Gastroesophageal sphincter (tissue), 4 donors: ENCODE measurements at regions not wholly inside any gene's neighbourhood (a gene's known extent, or its start where the extent isn't known, plus 50 kb on each side); places are given as distances from the start of the nearest gene placed in this dataset.

Source experiments
- ATAC-seq: fragments of 150-250 bp; one replicate; pipeline ENCODE4 v1.9.1; 2016; ENCODE audit warnings: mild to moderate bottlenecking, moderate library complexity
- H3K27ac ChIP-seq, 4 donors: fragments of 200-600 bp; sonication (generic) in 3 of 4; 1 replicate in 3 of 4; 2 replicates in 1 of 4; pipeline ENCODE4 v1.5.1; 2016 to 2019
- H3K27me3 ChIP-seq: fragments of 200-600 bp; sonication (generic); one replicate; pipeline ENCODE4 v1.5.1; 2019
- H3K36me3 ChIP-seq, 2 donors: fragments of 200-600 bp; sonication (generic); one replicate each; pipeline ENCODE4 v1.5.1; 2019; ENCODE audit warnings: control low read depth in 1 of 2
- H3K4me1 ChIP-seq, 3 donors: fragments of 200-600 bp; sonication (generic); 1 replicate in 2 of 3; 2 replicates in 1 of 3; pipeline ENCODE4 v1.5.1; 2016 to 2019; ENCODE audit warnings: control low read depth in 2 of 3
- H3K4me3 ChIP-seq, 2 donors: fragments of 200-600 bp; sonication (generic); one replicate each; pipeline ENCODE4 v1.5.1; 2019; ENCODE audit warnings: mild to moderate bottlenecking in 1 of 2, moderate library complexity in 1 of 2
- H3K9me3 ChIP-seq, 3 donors: fragments of 200-600 bp; sonication (generic); one replicate each; pipeline ENCODE4 v1.5.1; 2017 to 2019; ENCODE audit warnings: control low read depth in 2 of 3
- EP300 ChIP-seq: sonication (generic); formaldehyde crosslinking; IDR thresholded peaks from one replicate; pipeline ENCODE4 v1.6.1; 2017; ENCODE audit warnings: antibody characterized with exemption, mild to moderate bottlenecking
- POLR2A ChIP-seq, 2 donors: fragments of 450-650 bp; IDR thresholded peaks; one replicate each; pipeline ENCODE4 v1.6.1; 2017; ENCODE audit warnings: antibody characterized with exemption in 2 of 2, mild to moderate bottlenecking in 2 of 2, moderate library complexity in 1 of 2
- POLR2AphosphoS5 ChIP-seq: sonication (generic); formaldehyde crosslinking; IDR thresholded peaks from one replicate; pipeline ENCODE4 v1.6.1; 2017; ENCODE audit warnings: antibody characterized with exemption
- whole genome bisulfite sequencing, 2 donors: methylation state at CpG; one replicate each; pipeline ENCODE4 v1.1.5; 2018; ENCODE audit warnings: low coverage in 1 of 2; 5-methylcytosine and 5-hydroxymethylcytosine counted together
- TF ChIP-seq, protein P1 (sequence below), 4 experiments: fragments of 200-600 bp in 2 of 4; fragments of 450-650 bp in 2 of 4; sonication (generic) in 1 of 4; IDR thresholded peaks; one replicate each; pipeline ENCODE4 v1.5.1; 2017 to 2019; ENCODE audit warnings: antibody characterized with exemption in 4 of 4, mild to moderate bottlenecking in 2 of 4, moderate library complexity in 2 of 4

DNA sequence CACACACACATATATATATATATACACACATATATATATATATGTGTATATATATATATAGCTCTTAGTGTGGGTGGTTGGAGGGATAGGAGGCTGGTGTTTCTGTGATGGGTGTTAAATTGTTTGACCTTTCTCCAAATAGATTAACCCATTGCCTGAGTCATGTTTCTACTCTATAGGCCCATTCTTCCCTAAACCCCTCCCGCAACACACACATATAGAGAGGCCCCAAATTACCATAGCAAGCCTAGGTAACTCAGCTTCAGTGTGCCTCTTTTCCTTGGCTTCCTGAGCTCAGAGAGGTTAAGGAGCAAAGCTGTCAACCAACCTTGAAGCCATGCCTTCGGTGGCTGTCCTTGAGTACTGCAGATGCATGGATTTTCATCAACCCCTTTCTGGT is 98.7 kb upstream of the ADO start:
- 83 to 100% methylated on average over 1 to 2 of the region's 2 CpGs for WGBS, 2 donors
- no peak for TF ChIP-seq POLR2AphosphoS5
- TF ChIP-seq, protein P1, sequence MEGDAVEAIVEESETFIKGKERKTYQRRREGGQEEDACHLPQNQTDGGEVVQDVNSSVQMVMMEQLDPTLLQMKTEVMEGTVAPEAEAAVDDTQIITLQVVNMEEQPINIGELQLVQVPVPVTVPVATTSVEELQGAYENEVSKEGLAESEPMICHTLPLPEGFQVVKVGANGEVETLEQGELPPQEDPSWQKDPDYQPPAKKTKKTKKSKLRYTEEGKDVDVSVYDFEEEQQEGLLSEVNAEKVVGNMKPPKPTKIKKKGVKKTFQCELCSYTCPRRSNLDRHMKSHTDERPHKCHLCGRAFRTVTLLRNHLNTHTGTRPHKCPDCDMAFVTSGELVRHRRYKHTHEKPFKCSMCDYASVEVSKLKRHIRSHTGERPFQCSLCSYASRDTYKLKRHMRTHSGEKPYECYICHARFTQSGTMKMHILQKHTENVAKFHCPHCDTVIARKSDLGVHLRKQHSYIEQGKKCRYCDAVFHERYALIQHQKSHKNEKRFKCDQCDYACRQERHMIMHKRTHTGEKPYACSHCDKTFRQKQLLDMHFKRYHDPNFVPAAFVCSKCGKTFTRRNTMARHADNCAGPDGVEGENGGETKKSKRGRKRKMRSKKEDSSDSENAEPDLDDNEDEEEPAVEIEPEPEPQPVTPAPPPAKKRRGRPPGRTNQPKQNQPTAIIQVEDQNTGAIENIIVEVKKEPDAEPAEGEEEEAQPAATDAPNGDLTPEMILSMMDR (IDR thresholded peaks at IDR 0.05): no peak
- H3K9me3 ChIP-seq: no peaks in the 10 kb centered on the region
- no peaks in the 10 kb centered on the region for H3K27me3 ChIP-seq
- H3K36me3 ChIP-seq: no peaks in the 10 kb centered on the region
- no peak overlapping the region for H3K4me3 ChIP-seq
- ATAC-seq: no peak
- no peaks in the 10 kb centered on the region for H3K4me1 ChIP-seq
- H3K27ac ChIP-seq: no peak overlapping the region

- H3K4me3 ChIP-seq: no peak overlapping the region
- H3K27ac ChIP-seq: no peak overlapping the region
- ATAC-seq: no peak
- no peaks in the 10 kb centered on the region for H3K9me3 ChIP-seq
- no peaks in the 10 kb centered on the region for H3K27me3 ChIP-seq
- H3K4me1 ChIP-seq: no peaks in the 10 kb centered on the region
- no peaks in the 10 kb centered on the region for H3K36me3 ChIP-seq
- WGBS, 2 donors: 88 to 100% methylated on average over 2 of the region's 2 CpGs
- TF ChIP-seq, protein P1 (IDR thresholded peaks at IDR 0.05): no peak
- TF ChIP-seq POLR2AphosphoS5 (no peak), EP300 (no peak), POLR2A (IDR thresholded peaks at IDR 0.05) (no peak)
Observed at GRCh38 chr10:62707810-62708209, 96.7 kb upstream of the ADO start.

DNA sequence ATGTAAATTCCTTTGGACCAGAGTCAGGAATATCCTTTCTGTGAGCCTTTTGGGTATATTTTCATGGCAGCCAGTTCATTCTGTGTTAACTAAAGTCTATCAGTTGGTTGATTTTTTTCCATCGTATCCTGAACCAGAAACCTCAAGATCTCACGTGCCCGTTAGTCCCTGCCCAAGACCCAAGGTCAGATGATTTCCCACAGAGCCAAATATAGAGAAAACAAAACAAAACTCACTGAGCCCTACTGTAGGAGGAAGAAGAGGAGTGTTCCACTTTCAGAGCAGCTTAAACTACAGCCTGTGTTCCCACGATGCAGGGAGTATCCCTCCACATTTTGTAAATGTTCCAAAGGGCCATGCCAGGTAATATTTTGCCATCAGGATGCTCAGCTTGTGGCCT is 96.0 kb upstream of the ADO start:
- Histone ChIP-seq H3K9me3 (no peaks in the 10 kb centered on the region), H3K4me3 (no peak overlapping the region), H3K36me3 (no peaks in the 10 kb centered on the region), H3K27me3 (no peaks in the 10 kb centered on the region), H3K27ac (no peak overlapping the region), H3K4me1 (no peaks in the 10 kb centered on the region)
- 34 to 39% methylated on average over 4 of the region's 4 CpGs for WGBS, 2 donors
- ATAC-seq: no peak
- TF ChIP-seq, protein P1 (IDR thresholded peaks at IDR 0.05): no peak

DNA sequence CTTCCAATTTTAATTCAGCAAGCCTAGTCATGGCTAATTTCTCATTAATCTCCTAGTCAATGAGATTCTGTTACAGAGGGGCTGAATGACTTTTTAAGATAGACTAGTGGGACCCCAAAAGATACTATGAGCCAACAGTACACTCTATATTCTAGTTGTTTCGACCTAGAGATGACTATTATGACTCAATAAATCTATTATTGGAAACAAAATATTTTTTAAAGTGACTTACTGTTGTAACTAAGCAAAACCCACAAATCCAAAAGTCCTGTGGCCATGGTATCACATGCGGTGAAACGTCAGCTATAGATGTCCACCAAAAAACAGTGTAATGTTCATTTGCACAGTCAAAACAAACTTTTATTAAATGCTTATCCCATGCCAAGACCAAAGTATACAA is 95.3 kb upstream of the ADO start:
- Histone ChIP-seq H3K4me3 (no peak overlapping the region), H3K36me3 (no peaks in the 10 kb centered on the region), H3K9me3 (no peaks in the 10 kb centered on the region), H3K27me3 (no peaks in the 10 kb centered on the region), H3K4me1 (no peaks in the 10 kb centered on the region), H3K27ac (no peak overlapping the region)
- ATAC-seq: no peak
- no peak for TF ChIP-seq POLR2AphosphoS5
- 62 to 63% methylated on average over 3 of the region's 3 CpGs for WGBS, 2 donors

- ATAC-seq: no peak
- Histone ChIP-seq H3K36me3 (no peaks in the 10 kb centered on the region), H3K9me3 (no peaks in the 10 kb centered on the region), H3K27ac (no peak overlapping the region), H3K27me3 (no peaks in the 10 kb centered on the region), H3K4me1 (no peaks in the 10 kb centered on the region), H3K4me3 (no peak overlapping the region)
- TF ChIP-seq POLR2A (IDR thresholded peaks at IDR 0.05): no peak
- TF ChIP-seq POLR2AphosphoS5: no peak
- TF ChIP-seq, protein P1 (IDR thresholded peaks at IDR 0.05): no peak
- TF ChIP-seq EP300: no peak
- WGBS, 2 donors: 57 to 68% methylated on average over 4 of the region's 4 CpGs
Observed at GRCh38 chr10:62710182-62710581, 94.3 kb upstream of the ADO start.

GRCh38 chr10:62715383-62715782 is 89.1 kb upstream of the ADO start:
- Histone ChIP-seq H3K9me3 (no peaks in the 10 kb centered on the region), H3K4me3 (no peak overlapping the region), H3K27me3 (no peaks in the 10 kb centered on the region), H3K27ac (no peak overlapping the region), H3K4me1 (no peaks in the 10 kb centered on the region), H3K36me3 (no peaks in the 10 kb centered on the region)
- ATAC-seq: no peak
- TF ChIP-seq, protein P1 (IDR thresholded peaks at IDR 0.05): no peak
- TF ChIP-seq POLR2A (IDR thresholded peaks at IDR 0.05) (no peak), POLR2AphosphoS5 (no peak), EP300 (no peak)
